Endothelial cell of umbilical vein (primary cell): ENCODE measurements at regions not wholly inside any gene's neighbourhood (a gene's known extent, or its start where the extent isn't known, plus 50 kb on each side); places are given as distances from the start of the nearest gene placed in this dataset.

Source experiments
- BruUV-seq: library from RNA; stranded (reverse); fragments of 400-500 nt; replicated peaks from 2 replicates; lab custom pipeline; 2021; lab: Mats Ljungman, UMichigan
- CTCF ChIA-PET: fragments of 300-600, 350-600 bp; sonication (Branson Sonifier 250); formaldehyde crosslinking; loops from one replicate; lab custom pipeline; 2021; ENCODE audit warnings: antibody characterized with exemption, inconsistent platforms; lab: Charles Lee
- POLR2A ChIA-PET: fragments of 300-600, 350-600 bp; sonication (Branson Sonifier 250); formaldehyde crosslinking; loops from one replicate; lab custom pipeline; 2021; ENCODE audit warnings: antibody characterized with exemption, inconsistent platforms; lab: Charles Lee
- DNase-seq: peaks from one replicate; pipeline ENCODE4 v3.0.0-alpha.2; 2011; ENCODE audit warnings: low read depth, low spot score
- FAIRE-seq: peaks from 2 replicates; lab custom pipeline; 2011; peaks lifted over from hg19 to GRCh38; lab: Jason Lieb, UNC
- H2AFZ ChIP-seq: 2 replicates; pipeline ENCODE4 v1.6.0; 2012; ENCODE audit warnings: low read depth, low read length, control low read depth, inconsistent platforms
- H3K27ac ChIP-seq: 2 replicates; pipeline ENCODE4 v1.5.1; 2011; ENCODE audit warnings: low read depth, mild to moderate bottlenecking, control low read depth, low read length, moderate library complexity; ENCODE audit not compliant: insufficient read depth
- H3K27me3 ChIP-seq, 2 experiments: 2 replicates each; pipeline versions ENCODE4 v1.6.0 to v1.6.1; 2011; ENCODE audit warnings: low read length in 2 of 2, mixed read lengths in 1 of 2; ENCODE audit not compliant: control insufficient read depth in 2 of 2, insufficient read depth in 2 of 2
- H3K36me3 ChIP-seq, 2 experiments: 2 replicates in 1 of 2; 3 replicates in 1 of 2; pipeline ENCODE4 v1.5.1; 2011; ENCODE audit warnings: low read length in 2 of 2, mild to moderate bottlenecking in 1 of 2, moderate library complexity in 1 of 2; ENCODE audit not compliant: control insufficient read depth in 2 of 2, insufficient read depth in 2 of 2; ENCODE audit errors: extremely low read depth in 1 of 2
- H3K4me1 ChIP-seq: 3 replicates; pipeline ENCODE4 v1.5.1; 2011; ENCODE audit warnings: mild to moderate bottlenecking, low read length; ENCODE audit not compliant: control insufficient read depth, insufficient read depth; ENCODE audit errors: extremely low read depth
- H3K4me2 ChIP-seq: 2 replicates; pipeline ENCODE4 v1.6.1; 2011; ENCODE audit warnings: low read length, control low read depth, mixed read lengths; ENCODE audit not compliant: insufficient read depth
- H3K4me3 ChIP-seq, 3 experiments: fragments of 200-600 bp in 1 of 3; sonication (generic), shearing (Covaris generic) in 1 of 3; replicated peaks in 1 of 3; 2 replicates each; pipeline ENCODE4 v1.5.1; 2011 to 2016; ENCODE audit warnings: control low read depth in 3 of 3, low read length in 3 of 3, mild to moderate bottlenecking in 2 of 3, inconsistent platforms in 1 of 3, low read depth in 1 of 3, moderate library complexity in 1 of 3; ENCODE audit not compliant: insufficient read depth in 1 of 3
- H3K79me2 ChIP-seq: 2 replicates; pipeline ENCODE4 v1.6.0; 2012; ENCODE audit warnings: low read length, inconsistent platforms; ENCODE audit not compliant: control insufficient read depth, insufficient read depth
- H3K9ac ChIP-seq: replicated peaks from 2 replicates; pipeline ENCODE3; 2011; ENCODE audit warnings: low read length, control low read depth; ENCODE audit not compliant: insufficient read depth; ENCODE audit errors: extremely low read depth
- H3K9me1 ChIP-seq: replicated peaks from 3 replicates; pipeline ENCODE4 v1.6.0; 2011; ENCODE audit warnings: mild to moderate bottlenecking, low read length; ENCODE audit not compliant: control insufficient read depth, insufficient read depth; ENCODE audit errors: extremely low read depth
- H3K9me3 ChIP-seq: replicated peaks from 2 replicates; pipeline ENCODE4 v1.5.1; 2012; ENCODE audit warnings: low read length, inconsistent platforms; ENCODE audit not compliant: control insufficient read depth, insufficient read depth
- H4K20me1 ChIP-seq: replicated peaks from 2 replicates; pipeline ENCODE3; 2011; ENCODE audit warnings: mild to moderate bottlenecking, low read length; ENCODE audit not compliant: control insufficient read depth, insufficient read depth; ENCODE audit errors: extremely low read depth
- CTCF ChIP-seq, 2 donors: IDR thresholded peaks; 1 replicate in 1 of 2; 2 replicates in 1 of 2; pipeline ENCODE4 v1.5.1; 2011; ENCODE audit warnings: low read length in 2 of 2, mild to moderate bottlenecking in 2 of 2, moderate library complexity in 2 of 2, control low read depth in 1 of 2, inconsistent platforms in 1 of 2, low read depth in 1 of 2; ENCODE audit not compliant: insufficient read depth in 1 of 2; ENCODE audit errors: extremely low read depth in 1 of 2
- EZH2 ChIP-seq: IDR thresholded peaks from 2 replicates; pipeline ENCODE4 v1.6.1; 2012; ENCODE audit warnings: borderline replicate concordance, low read depth, mild to moderate bottlenecking, moderate library complexity, low read length, inconsistent platforms; ENCODE audit not compliant: severe bottlenecking
- FOS ChIP-seq: IDR thresholded peaks from 2 replicates; pipeline ENCODE4 v1.6.1; 2011; ENCODE audit warnings: mild to moderate bottlenecking, low read length, moderate library complexity, borderline replicate concordance; ENCODE audit not compliant: insufficient read depth
- GATA2 ChIP-seq: IDR thresholded peaks from 2 replicates; pipeline ENCODE4 v1.7.0; 2011; ENCODE audit warnings: low read depth, mild to moderate bottlenecking, moderate library complexity, mixed read lengths, low read length; ENCODE audit not compliant: insufficient read length, insufficient read depth
- JUN ChIP-seq: IDR thresholded peaks from 2 replicates; pipeline ENCODE4 v1.6.1; 2011; ENCODE audit warnings: borderline replicate concordance, low read depth; ENCODE audit not compliant: insufficient read length, insufficient read depth
- MAX ChIP-seq: IDR thresholded peaks from 2 replicates; pipeline ENCODE4 v1.6.1; 2011; ENCODE audit not compliant: insufficient read depth, insufficient read length
- MYC ChIP-seq: IDR thresholded peaks from one replicate; pipeline ENCODE4 v1.6.1; 2011; ENCODE audit warnings: mild to moderate bottlenecking, low read depth, low read length
- POLR2A ChIP-seq: IDR thresholded peaks from 2 replicates; pipeline ENCODE4 v1.6.1; 2012; ENCODE audit warnings: low read depth, mild to moderate bottlenecking, control low read depth, low read length
- POLR2AphosphoS5 ChIP-seq: IDR thresholded peaks from 2 replicates; pipeline ENCODE4 v1.6.1; 2012; ENCODE audit warnings: low read depth, mild to moderate bottlenecking, control low read depth, low read length, moderate library complexity; ENCODE audit not compliant: insufficient read depth
- dilution Hi-C: fragments of 300-500 bp; cut with MboI; formaldehyde crosslinking; loops from one replicate; pipeline ENCODE4 v1.15.0; 2019; ENCODE audit warnings: low sequenced_read_pairs; ENCODE audit not compliant: extremely low pct_ligation_motif_present
- intact Hi-C: fragments of 100-400 bp; cut with micrococcal nuclease; formaldehyde crosslinking; loops from one replicate; pipeline ENCODE4 v1.10.0; 2022

- CTCF ChIA-PET, result no interaction called here
- dilution Hi-C loops (no loop called here), intact Hi-C loops (no loop called here)
- no peak overlapping the region for H3K27ac ChIP-seq
- H4K20me1 ChIP-seq, result no peaks in the 10 kb centered on the region
- no peak overlapping the region for H3K4me2 ChIP-seq
- DNase-seq (no peak), FAIRE-seq (no peak)
- POLR2A ChIA-PET, result no interaction called here
- no peaks in the 10 kb centered on the region for H3K9me1 ChIP-seq
- H3K4me1 ChIP-seq, result no peaks in the 10 kb centered on the region
- no peak overlapping the region for H3K4me3 ChIP-seq
- H3K9me3 ChIP-seq, result peaks cover 14% of the 10 kb centered on the region
- H2AFZ ChIP-seq, result no peak overlapping the region
- H3K27me3 ChIP-seq, result no peaks in the 10 kb centered on the region
- BruUV-seq, result no TSS peak
- TF ChIP-seq GATA2, result no peak
- TF ChIP-seq CTCF (IDR thresholded peaks at IDR 0.05; ENCODE audit: extremely low read depth in 1 of 2, insufficient read depth in 1 of 2, low read depth in 1 of 2, low read length in 2 of 2), result no peak
- TF ChIP-seq MAX, result no peak
- no peak for TF ChIP-seq FOS
- TF ChIP-seq JUN, result no peak
- no peak for TF ChIP-seq POLR2A
- no peak for TF ChIP-seq MYC
- TF ChIP-seq EZH2, result no peak
- TF ChIP-seq POLR2AphosphoS5, result no peak
- H3K9ac ChIP-seq, result no peak overlapping the region
- H3K79me2 ChIP-seq, result no peaks in the 10 kb centered on the region
- H3K36me3 ChIP-seq, result no peaks in the 10 kb centered on the region
These were observed 614.3 kb upstream of the CDH4 start for GRCh38 chr20:60637801-60638200.
